DND-41 (cell line): ENCODE measurements at regions not wholly inside any gene's neighbourhood (a gene's known extent, or its start where the extent isn't known, plus 50 kb on each side); places are given as distances from the start of the nearest gene placed in this dataset.
"Not testable (repeated sequence)": the region's sequence is repeated elsewhere in the genome, so short reads cannot be mapped to it uniquely, and the experiment has no call there.

Source experiments
- EZH2 ChIP-seq: IDR thresholded peaks from 3 replicates; pipeline ENCODE4 v1.6.1; 2012; ENCODE audit warnings: borderline replicate concordance, low read depth, mild to moderate bottlenecking, moderate library complexity, low read length, inconsistent platforms; ENCODE audit not compliant: severe bottlenecking
- TF ChIP-seq, protein P1 (sequence below): IDR thresholded peaks from 2 replicates; pipeline ENCODE4 v1.5.1; 2012; ENCODE audit warnings: borderline replicate concordance, low read length, moderate library complexity, mild to moderate bottlenecking; ENCODE audit not compliant: poor library complexity, severe bottlenecking; ENCODE audit errors: extremely low read depth

DNA sequence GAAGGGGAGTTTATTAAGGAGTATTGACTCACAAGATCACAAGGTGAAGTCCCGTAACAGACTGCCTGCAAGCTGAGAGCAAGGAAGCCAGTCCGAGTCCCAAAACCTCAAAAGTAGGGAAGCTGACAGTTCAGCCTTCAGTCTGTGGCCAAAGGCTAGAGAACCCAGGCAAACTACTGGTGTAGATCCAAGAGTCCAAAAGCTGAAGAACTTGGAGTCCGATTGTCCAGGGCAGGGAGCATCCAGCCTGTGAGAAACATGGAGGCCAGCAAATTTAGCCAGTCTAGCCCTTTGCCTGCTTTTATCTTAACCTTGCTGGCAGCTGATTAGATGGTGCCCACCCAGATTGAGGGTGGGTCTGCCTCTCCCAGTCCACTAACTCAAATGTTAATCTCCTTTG lies 621.9 kb upstream of the ITGA1 start:
- TF ChIP-seq, protein P1, sequence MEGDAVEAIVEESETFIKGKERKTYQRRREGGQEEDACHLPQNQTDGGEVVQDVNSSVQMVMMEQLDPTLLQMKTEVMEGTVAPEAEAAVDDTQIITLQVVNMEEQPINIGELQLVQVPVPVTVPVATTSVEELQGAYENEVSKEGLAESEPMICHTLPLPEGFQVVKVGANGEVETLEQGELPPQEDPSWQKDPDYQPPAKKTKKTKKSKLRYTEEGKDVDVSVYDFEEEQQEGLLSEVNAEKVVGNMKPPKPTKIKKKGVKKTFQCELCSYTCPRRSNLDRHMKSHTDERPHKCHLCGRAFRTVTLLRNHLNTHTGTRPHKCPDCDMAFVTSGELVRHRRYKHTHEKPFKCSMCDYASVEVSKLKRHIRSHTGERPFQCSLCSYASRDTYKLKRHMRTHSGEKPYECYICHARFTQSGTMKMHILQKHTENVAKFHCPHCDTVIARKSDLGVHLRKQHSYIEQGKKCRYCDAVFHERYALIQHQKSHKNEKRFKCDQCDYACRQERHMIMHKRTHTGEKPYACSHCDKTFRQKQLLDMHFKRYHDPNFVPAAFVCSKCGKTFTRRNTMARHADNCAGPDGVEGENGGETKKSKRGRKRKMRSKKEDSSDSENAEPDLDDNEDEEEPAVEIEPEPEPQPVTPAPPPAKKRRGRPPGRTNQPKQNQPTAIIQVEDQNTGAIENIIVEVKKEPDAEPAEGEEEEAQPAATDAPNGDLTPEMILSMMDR: not testable (repeated sequence)
- TF ChIP-seq EZH2: not testable (repeated sequence)
